MCF 10A (cell line): ENCODE measurements at regions not wholly inside any gene's neighbourhood (a gene's known extent, or its start where the extent isn't known, plus 50 kb on each side); places are given as distances from the start of the nearest gene placed in this dataset.
A peak's percentile ranks its signal among the peaks of the same experiment; 100 is the strongest.
"Not testable (repeated sequence)": the region's sequence is repeated elsewhere in the genome, so short reads cannot be mapped to it uniquely, and the experiment has no call there.

Experiments
- BruUV-seq: library from RNA; stranded (reverse); fragments of 400-500 nt; replicated peaks from 2 replicates; lab custom pipeline; 2021; lab: Mats Ljungman, UMichigan
- CTCF ChIA-PET: fragments of 300-600 bp; sonication (Branson Sonifier 250); formaldehyde crosslinking; extraction: SDS; loops from one replicate; lab custom pipeline; 2021; ENCODE audit warnings: antibody characterized with exemption, inconsistent platforms; lab: Yijun Ruan, JAX
- POLR2A ChIA-PET: fragments of 300-600, 350-650 bp; sonication (Branson Sonifier 250); formaldehyde crosslinking; extraction: SDS; loops from one replicate; lab custom pipeline; 2020; ENCODE audit warnings: antibody characterized with exemption, inconsistent platforms; lab: Yijun Ruan, JAX
- DNase-seq: peaks from one replicate; pipeline ENCODE4 v3.0.0-alpha.2; 2018; ENCODE audit not compliant: unreplicated experiment
- H3K27ac Mint-ChIP-seq: one replicate; pipeline ENCODE4 v1.8.0; 2022; ENCODE audit warnings: mild to moderate bottlenecking, low read depth, mixed read lengths; ENCODE audit not compliant: unreplicated experiment
- H3K27me3 Mint-ChIP-seq: one replicate; pipeline ENCODE4 v1.8.0; 2022; ENCODE audit warnings: mixed read lengths; ENCODE audit not compliant: insufficient read depth, unreplicated experiment
- H3K36me3 Mint-ChIP-seq: one replicate; pipeline ENCODE4 v1.8.0; 2022; ENCODE audit warnings: mild to moderate bottlenecking, moderate library complexity, mixed read lengths; ENCODE audit not compliant: insufficient read depth, unreplicated experiment
- H3K4me1 Mint-ChIP-seq: one replicate; pipeline ENCODE4 v1.8.0; 2022; ENCODE audit warnings: mixed read lengths; ENCODE audit not compliant: insufficient read depth, unreplicated experiment
- H3K4me3 Mint-ChIP-seq: one replicate; pipeline ENCODE4 v1.8.0; 2022; ENCODE audit warnings: mild to moderate bottlenecking, moderate library complexity, mixed read lengths; ENCODE audit not compliant: unreplicated experiment
- H3K9me3 Mint-ChIP-seq: one replicate; pipeline ENCODE4 v1.8.0; 2022; ENCODE audit warnings: mixed read lengths; ENCODE audit not compliant: unreplicated experiment
- intact Hi-C: fragments of 100-400 bp; cut with micrococcal nuclease; formaldehyde crosslinking; loops from 2 replicates; pipeline ENCODE4 v1.14.1; 2022
- TF ChIP-seq, protein P1 (sequence below): fragments of 200-600 bp; IDR thresholded peaks from one replicate; pipeline ENCODE4 v1.8.0; 2022; ENCODE audit warnings: antibody characterized with exemption, mild to moderate bottlenecking; ENCODE audit not compliant: unreplicated experiment

DNA sequence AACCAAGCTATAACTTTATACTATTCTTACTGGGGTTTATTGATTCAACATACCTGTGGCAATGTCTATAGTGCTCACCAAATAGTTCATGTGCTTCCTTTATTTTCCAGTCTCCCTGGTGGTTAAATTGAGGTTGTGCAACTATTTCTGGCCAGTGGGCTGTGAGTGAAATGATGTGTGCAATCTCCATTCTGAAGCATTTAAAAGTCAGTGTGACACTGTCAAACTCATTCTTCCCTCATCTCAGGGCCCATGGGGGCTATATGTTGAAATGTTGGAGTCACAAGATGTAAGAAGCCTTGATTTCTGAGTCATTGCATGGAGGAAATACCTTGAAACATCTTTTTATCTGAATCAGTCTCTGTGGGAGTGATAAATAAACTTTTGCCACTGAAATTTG, 414.3 kb upstream of the RPS6KA3 start:
- Mint-ChIP-seq H3K9me3 (no peaks in the 10 kb centered on the region), H3K4me3 (no peak overlapping the region), H3K27me3 (peaks cover 21% of the 10 kb centered on the region), H3K4me1 (no peaks in the 10 kb centered on the region), H3K36me3 (no peaks in the 10 kb centered on the region), H3K27ac (no peak overlapping the region)
- intact Hi-C loops, result no loop called here
- BruUV-seq, result no TSS peak
- DNase-seq, result peak; percentile 21
- POLR2A ChIA-PET, result no interaction called here
- TF ChIP-seq, protein P1, sequence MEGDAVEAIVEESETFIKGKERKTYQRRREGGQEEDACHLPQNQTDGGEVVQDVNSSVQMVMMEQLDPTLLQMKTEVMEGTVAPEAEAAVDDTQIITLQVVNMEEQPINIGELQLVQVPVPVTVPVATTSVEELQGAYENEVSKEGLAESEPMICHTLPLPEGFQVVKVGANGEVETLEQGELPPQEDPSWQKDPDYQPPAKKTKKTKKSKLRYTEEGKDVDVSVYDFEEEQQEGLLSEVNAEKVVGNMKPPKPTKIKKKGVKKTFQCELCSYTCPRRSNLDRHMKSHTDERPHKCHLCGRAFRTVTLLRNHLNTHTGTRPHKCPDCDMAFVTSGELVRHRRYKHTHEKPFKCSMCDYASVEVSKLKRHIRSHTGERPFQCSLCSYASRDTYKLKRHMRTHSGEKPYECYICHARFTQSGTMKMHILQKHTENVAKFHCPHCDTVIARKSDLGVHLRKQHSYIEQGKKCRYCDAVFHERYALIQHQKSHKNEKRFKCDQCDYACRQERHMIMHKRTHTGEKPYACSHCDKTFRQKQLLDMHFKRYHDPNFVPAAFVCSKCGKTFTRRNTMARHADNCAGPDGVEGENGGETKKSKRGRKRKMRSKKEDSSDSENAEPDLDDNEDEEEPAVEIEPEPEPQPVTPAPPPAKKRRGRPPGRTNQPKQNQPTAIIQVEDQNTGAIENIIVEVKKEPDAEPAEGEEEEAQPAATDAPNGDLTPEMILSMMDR, result no peak
- CTCF ChIA-PET, result interaction anchor here (0.7 kb wide), 1 partner anchor 631 kb away, joined by 3 read pairs; no protein-coding TSS in a partner anchor

DNA sequence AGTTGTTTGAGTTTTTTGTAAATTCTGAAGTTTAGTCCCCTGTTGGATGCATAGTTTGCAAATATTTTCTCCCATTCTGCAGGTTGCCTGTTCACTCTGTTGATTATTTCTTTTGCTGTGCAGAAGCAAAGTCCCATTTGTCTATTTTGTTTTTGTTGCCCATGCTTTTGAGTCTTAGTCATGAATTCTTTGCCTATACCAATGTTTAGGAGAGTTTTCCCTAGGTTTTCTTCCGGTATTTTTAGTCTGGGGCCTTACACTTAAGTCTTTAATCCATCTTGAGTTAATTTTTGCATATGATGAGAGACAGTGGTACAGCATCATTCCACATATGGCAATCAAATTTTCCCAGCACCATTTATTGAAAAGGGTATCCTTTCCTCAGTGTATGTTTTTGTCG, 405.8 kb upstream of the RPS6KA3 start:
- TF ChIP-seq, protein P1, result no peak
- POLR2A ChIA-PET, result no interaction called here
- CTCF ChIA-PET, result no interaction called here
- H3K36me3 Mint-ChIP-seq, result no peaks in the 10 kb centered on the region
- H3K27me3 Mint-ChIP-seq, result no peaks in the 10 kb centered on the region
- DNase-seq, result no peak
- intact Hi-C loops, result no loop called here
- no TSS peak for BruUV-seq
- peaks cover 23% of the 10 kb centered on the region for H3K9me3 Mint-ChIP-seq
- no peaks in the 10 kb centered on the region for H3K4me1 Mint-ChIP-seq
- H3K4me3 Mint-ChIP-seq, result no peak overlapping the region
- no peak overlapping the region for H3K27ac Mint-ChIP-seq

DNA sequence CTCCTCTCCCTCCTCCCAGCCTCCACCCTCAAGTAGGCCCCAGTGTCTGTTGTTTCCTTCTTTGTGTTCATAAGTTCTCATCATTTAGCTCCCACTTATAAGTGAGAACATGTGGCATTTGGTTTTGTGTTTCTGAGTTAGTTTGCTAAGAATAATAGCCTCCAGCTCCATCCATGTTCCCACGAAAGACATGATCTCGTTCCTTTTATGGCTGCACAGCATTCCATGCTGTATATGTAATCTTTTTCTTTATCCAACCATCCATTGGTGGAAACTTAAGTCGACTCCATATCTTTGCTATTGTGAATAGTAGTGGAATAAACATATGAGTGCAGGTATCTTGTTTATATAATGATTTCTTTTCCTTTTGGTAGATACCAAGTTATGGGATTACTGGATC, 405.0 kb upstream of the RPS6KA3 start:
- intact Hi-C loops, BruUV-seq, CTCF ChIA-PET, H3K27me3 Mint-ChIP-seq, H3K4me3 Mint-ChIP-seq, POLR2A ChIA-PET, DNase-seq, H3K4me1 Mint-ChIP-seq, H3K27ac Mint-ChIP-seq, H3K36me3 Mint-ChIP-seq: not testable (repeated sequence)
- H3K9me3 Mint-ChIP-seq, result peaks cover 23% of the 10 kb centered on the region

DNA sequence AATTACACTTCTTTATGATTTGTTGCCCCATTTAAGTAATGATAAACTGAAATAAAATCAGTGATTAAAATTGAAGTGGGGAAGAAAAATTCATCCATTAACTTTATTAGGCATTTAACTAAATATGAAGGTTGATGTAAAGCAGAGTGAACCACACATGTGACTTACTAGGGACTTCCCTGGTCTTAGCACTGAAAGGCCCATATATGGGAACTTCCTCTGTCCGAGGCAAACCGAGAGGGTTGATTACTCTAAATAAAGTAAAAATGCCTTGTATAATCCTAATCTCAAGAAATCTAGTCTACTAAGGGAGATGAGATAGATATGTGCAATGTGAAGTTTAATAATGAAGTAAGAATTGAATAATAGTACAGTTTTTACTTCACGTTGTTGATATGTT, 403.9 kb upstream of the RPS6KA3 start:
- no peak for DNase-seq
- Mint-ChIP-seq H3K4me1 (no peaks in the 10 kb centered on the region), H3K9me3 (peaks cover 23% of the 10 kb centered on the region), H3K27me3 (no peaks in the 10 kb centered on the region), H3K27ac (no peak overlapping the region), H3K4me3 (no peak overlapping the region), H3K36me3 (no peaks in the 10 kb centered on the region)
- BruUV-seq, result no TSS peak
- TF ChIP-seq, protein P1, result no peak
- intact Hi-C loops, result no loop called here
- ChIA-PET CTCF (no interaction called here), POLR2A (no interaction called here)

DNA sequence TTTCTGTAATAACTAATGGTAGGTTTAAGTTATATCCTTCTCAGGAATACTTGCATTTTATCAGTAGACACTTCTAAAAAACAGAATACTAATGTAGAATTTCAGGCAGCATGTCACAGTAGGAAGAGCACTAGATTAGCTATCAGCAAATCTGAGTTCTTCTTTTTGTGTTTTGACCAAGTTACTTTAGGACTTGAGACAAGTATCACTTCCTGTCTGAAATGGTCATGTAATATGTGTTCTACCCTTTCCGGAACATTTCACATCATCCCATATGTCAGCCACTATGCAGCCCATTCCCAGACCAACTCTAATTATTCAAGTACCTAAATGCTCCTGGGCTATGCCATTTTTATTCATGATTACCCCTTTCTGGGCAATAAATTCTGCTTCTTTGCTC, 401.8 kb upstream of the RPS6KA3 start:
- H3K36me3 Mint-ChIP-seq, result no peaks in the 10 kb centered on the region
- H3K4me1 Mint-ChIP-seq, result no peaks in the 10 kb centered on the region
- CTCF ChIA-PET, result no interaction called here
- no peak overlapping the region for H3K4me3 Mint-ChIP-seq
- no TSS peak for BruUV-seq
- DNase-seq, result no peak
- H3K27me3 Mint-ChIP-seq, result no peaks in the 10 kb centered on the region
- H3K27ac Mint-ChIP-seq, result no peak overlapping the region
- H3K9me3 Mint-ChIP-seq, result peaks cover 16% of the 10 kb centered on the region
- POLR2A ChIA-PET, result no interaction called here
- intact Hi-C loops, result no loop called here
- TF ChIP-seq, protein P1, result no peak
